ENCODE measurements at regions not wholly inside any gene's neighbourhood (a gene's known extent, or its start where the extent isn't known, plus 50 kb on each side); places are given as distances from the start of the nearest gene placed in this dataset.

- ATAC-seq (replicated peaks): no peak
These were observed 132.1 kb upstream of the HAAO start for GRCh38 chr2:42924418-42924886.

GRCh38 chr2:42923580-42924417, 131.4 kb upstream of the HAAO start:
- Mint-ChIP-seq H3K27me3 (peaks cover 2% of the 10 kb centered on the region), H3K4me1 (no peaks in the 10 kb centered on the region), H3K36me3 (ENCODE audit: low read depth) (no peaks in the 10 kb centered on the region), H3K27ac (no peak overlapping the region), H3K9me3 (no peaks in the 10 kb centered on the region), H3K4me3 (no peak overlapping the region)
- no peak for ATAC-seq (replicated peaks)

More at GRCh38 chr2:42924418-42924886, 132.1 kb upstream of the HAAO start:
- H3K27me3 Mint-ChIP-seq: no peaks in the 10 kb centered on the region
- no peak overlapping the region for H3K27ac Mint-ChIP-seq
- H3K36me3 Mint-ChIP-seq (ENCODE audit: low read depth): no peaks in the 10 kb centered on the region
- no peak overlapping the region for H3K4me3 Mint-ChIP-seq
- H3K4me1 Mint-ChIP-seq: no peaks in the 10 kb centered on the region
- H3K9me3 Mint-ChIP-seq: no peaks in the 10 kb centered on the region

- no peaks in the 10 kb centered on the region for H3K36me3 Mint-ChIP-seq (ENCODE audit: low read depth)
- H3K9me3 Mint-ChIP-seq: no peaks in the 10 kb centered on the region
- H3K4me1 Mint-ChIP-seq: no peaks in the 10 kb centered on the region
- H3K27ac Mint-ChIP-seq: no peak overlapping the region
- peaks cover 6% of the 10 kb centered on the region for H3K27me3 Mint-ChIP-seq
- H3K4me3 Mint-ChIP-seq: no peak overlapping the region
- no peak for ATAC-seq (replicated peaks)
These were observed 130.6 kb upstream of the HAAO start for GRCh38 chr2:42922790-42923579.

- Mint-ChIP-seq H3K4me1 (peaks cover 3% of the 10 kb centered on the region), H3K27ac (no peak overlapping the region), H3K9me3 (no peaks in the 10 kb centered on the region), H3K36me3 (ENCODE audit: low read depth) (no peaks in the 10 kb centered on the region), H3K4me3 (no peak overlapping the region), H3K27me3 (peaks cover 7% of the 10 kb centered on the region)
- ATAC-seq (replicated peaks): no peak
These were observed 129.9 kb upstream of the HAAO start for GRCh38 chr2:42922293-42922692.

- Mint-ChIP-seq H3K9me3 (no peaks in the 10 kb centered on the region), H3K36me3 (ENCODE audit: low read depth) (no peaks in the 10 kb centered on the region), H3K27ac (no peak overlapping the region), H3K27me3 (peaks cover 7% of the 10 kb centered on the region), H3K4me3 (no peak overlapping the region), H3K4me1 (peaks cover 6% of the 10 kb centered on the region)
- ATAC-seq (replicated peaks): no peak
These were observed 129.3 kb upstream of the HAAO start for GRCh38 chr2:42921721-42922120.

GRCh38 chr2:42921147-42921520, 128.8 kb upstream of the HAAO start:
- Mint-ChIP-seq H3K4me1 (peaks cover 6% of the 10 kb centered on the region), H3K4me3 (no peak overlapping the region), H3K27ac (no peak overlapping the region), H3K9me3 (no peaks in the 10 kb centered on the region), H3K36me3 (ENCODE audit: low read depth) (no peaks in the 10 kb centered on the region), H3K27me3 (peaks cover 7% of the 10 kb centered on the region)
- no peak for ATAC-seq (replicated peaks)

- no peak for ATAC-seq (replicated peaks)
- no peaks in the 10 kb centered on the region for H3K36me3 Mint-ChIP-seq (ENCODE audit: low read depth)
- no peaks in the 10 kb centered on the region for H3K9me3 Mint-ChIP-seq
- no peak overlapping the region for H3K27ac Mint-ChIP-seq
- peaks cover 6% of the 10 kb centered on the region for H3K4me1 Mint-ChIP-seq
- H3K27me3 Mint-ChIP-seq: peaks cover 7% of the 10 kb centered on the region
- H3K4me3 Mint-ChIP-seq: no peak overlapping the region
These were observed 128.2 kb upstream of the HAAO start for GRCh38 chr2:42920446-42921146.

- Mint-ChIP-seq H3K27me3 (peaks cover 7% of the 10 kb centered on the region), H3K36me3 (ENCODE audit: low read depth) (no peaks in the 10 kb centered on the region), H3K9me3 (no peaks in the 10 kb centered on the region), H3K4me1 (peaks cover 6% of the 10 kb centered on the region), H3K4me3 (no peak overlapping the region), H3K27ac (no peak overlapping the region)
- no peak for ATAC-seq (replicated peaks)
These were observed 126.4 kb upstream of the HAAO start for GRCh38 chr2:42918671-42919318.

- Mint-ChIP-seq H3K27ac (no peak overlapping the region), H3K27me3 (peaks cover 7% of the 10 kb centered on the region), H3K4me1 (peaks cover 6% of the 10 kb centered on the region), H3K4me3 (no peak overlapping the region), H3K36me3 (ENCODE audit: low read depth) (no peaks in the 10 kb centered on the region), H3K9me3 (no peaks in the 10 kb centered on the region)
- ATAC-seq (replicated peaks): no peak
These were observed 125.7 kb upstream of the HAAO start for GRCh38 chr2:42918041-42918440.

- peaks cover 6% of the 10 kb centered on the region for H3K4me1 Mint-ChIP-seq
- no peak overlapping the region for H3K4me3 Mint-ChIP-seq
- H3K27me3 Mint-ChIP-seq: peaks cover 7% of the 10 kb centered on the region
- no peaks in the 10 kb centered on the region for H3K9me3 Mint-ChIP-seq
- H3K27ac Mint-ChIP-seq: no peak overlapping the region
- ATAC-seq (replicated peaks): peak; percentile 91
- H3K36me3 Mint-ChIP-seq (ENCODE audit: low read depth): no peaks in the 10 kb centered on the region
These were observed 125.1 kb upstream of the HAAO start for GRCh38 chr2:42917425-42917927.

- Mint-ChIP-seq H3K27ac (no peak overlapping the region), H3K27me3 (peaks cover 7% of the 10 kb centered on the region), H3K36me3 (ENCODE audit: low read depth) (no peaks in the 10 kb centered on the region), H3K4me3 (no peak overlapping the region), H3K9me3 (no peaks in the 10 kb centered on the region), H3K4me1 (peaks cover 6% of the 10 kb centered on the region)
- no peak for ATAC-seq (replicated peaks)
These were observed 123.9 kb upstream of the HAAO start for GRCh38 chr2:42916324-42916723.

GRCh38 chr2:42914860-42915259, 122.5 kb upstream of the HAAO start:
- no peaks in the 10 kb centered on the region for H3K36me3 Mint-ChIP-seq (ENCODE audit: low read depth)
- no peak overlapping the region for H3K4me3 Mint-ChIP-seq
- H3K27me3 Mint-ChIP-seq: peaks cover 13% of the 10 kb centered on the region
- peaks cover 6% of the 10 kb centered on the region for H3K4me1 Mint-ChIP-seq
- no peak overlapping the region for H3K27ac Mint-ChIP-seq
- no peak for ATAC-seq (replicated peaks)
- H3K9me3 Mint-ChIP-seq: no peaks in the 10 kb centered on the region

- no peak for ATAC-seq (replicated peaks)
- no peaks in the 10 kb centered on the region for H3K36me3 Mint-ChIP-seq (ENCODE audit: low read depth)
These were observed 121.9 kb upstream of the HAAO start for GRCh38 chr2:42914314-42914713.

GRCh38 chr2:42913280-42913878, 121.0 kb upstream of the HAAO start:
- H3K36me3 Mint-ChIP-seq (ENCODE audit: low read depth): no peaks in the 10 kb centered on the region
- H3K9me3 Mint-ChIP-seq: no peaks in the 10 kb centered on the region
- ATAC-seq (replicated peaks): no peak
- H3K27me3 Mint-ChIP-seq: peaks cover 10% of the 10 kb centered on the region
- H3K4me3 Mint-ChIP-seq: no peak overlapping the region
- H3K4me1 Mint-ChIP-seq: peaks cover 6% of the 10 kb centered on the region
- H3K27ac Mint-ChIP-seq: no peak overlapping the region

More at GRCh38 chr2:42914314-42914713, 121.9 kb upstream of the HAAO start:
- no peak overlapping the region for H3K4me3 Mint-ChIP-seq
- no peak overlapping the region for H3K27ac Mint-ChIP-seq
- H3K4me1 Mint-ChIP-seq: peaks cover 6% of the 10 kb centered on the region
- no peaks in the 10 kb centered on the region for H3K9me3 Mint-ChIP-seq
- peaks cover 13% of the 10 kb centered on the region for H3K27me3 Mint-ChIP-seq

Measured in activated T-helper 17 cell treated with anti-CD3 and anti-CD28 coated beads, Interleukin-2, amount 50 U/mL, for 72 hours (primary cell).